K562 (cell line): ENCODE measurements at regions not wholly inside any gene's neighbourhood (a gene's known extent, or its start where the extent isn't known, plus 50 kb on each side); places are given as distances from the start of the nearest gene placed in this dataset.

Experiments used
- ATAC-seq: fragments of 200-7000 bp; cut with Tn5 transposase; 3 replicates; pipeline ENCODE4 v1.9.1; 2020; ENCODE audit warnings: moderate library complexity
- BruUV-seq: library from RNA; stranded (reverse); fragments of 400-500 nt; replicated peaks from 2 replicates; lab custom pipeline; 2021; lab: Mats Ljungman, UMichigan
- CTCF ChIA-PET: fragments of 300-600 bp; formaldehyde crosslinking; extraction: SDS; loops from one replicate; lab custom pipeline; 2021; ENCODE audit warnings: low intra/inter-chr PET ratio; lab: Yijun Ruan, JAX
- POLR2A ChIA-PET: fragments of 300-600, 350-650 bp; sonication (Branson Sonifier 250); formaldehyde crosslinking; extraction: SDS; loops from one replicate; lab custom pipeline; 2021; ENCODE audit warnings: antibody characterized with exemption, inconsistent platforms; lab: Yijun Ruan, JAX
- DNase-seq, 4 experiments: peaks; one replicate each; pipeline versions ENCODE4 v3.0.0 to v3.0.0-alpha.2; 2011 to 2018; ENCODE audit warnings: low spot score in 3 of 4, mixed read lengths in 3 of 4; ENCODE audit errors: extremely low read depth in 1 of 4
- FAIRE-seq: peaks from 2 replicates; lab custom pipeline; 2011; peaks lifted over from hg19 to GRCh38; lab: Jason Lieb, UNC
- H2AFZ ChIP-seq: 2 replicates; pipeline ENCODE4 v1.6.0; 2011; ENCODE audit warnings: low read depth, low read length, control low read depth, inconsistent platforms
- H3K27ac ChIP-seq: fragments of 200-600 bp; 3 replicates; pipeline ENCODE4 v1.8.0; 2011; ENCODE audit warnings: low read depth, mild to moderate bottlenecking, control low read depth, inconsistent platforms, low read length, moderate library complexity, mixed read lengths; ENCODE audit errors: extremely low read depth
- H3K27me3 ChIP-seq, 2 experiments: fragments of 300-600 bp in 1 of 2; 2 replicates in 1 of 2; 3 replicates in 1 of 2; pipeline versions ENCODE4 v1.6.0 to v1.8.0; 2011; ENCODE audit warnings: inconsistent platforms in 2 of 2, low read length in 2 of 2, mild to moderate bottlenecking in 1 of 2, mixed read lengths in 1 of 2, moderate library complexity in 1 of 2; ENCODE audit not compliant: control insufficient read depth in 2 of 2, insufficient read depth in 2 of 2
- H3K36me3 ChIP-seq: fragments of 300-600 bp; 3 replicates; pipeline ENCODE4 v1.8.0; 2011; ENCODE audit warnings: mild to moderate bottlenecking, low read length, inconsistent platforms; ENCODE audit not compliant: control insufficient read depth, insufficient read depth
- H3K4me1 ChIP-seq, 2 experiments: fragments of 200-600 bp in 1 of 2; replicated peaks in 1 of 2; 2 replicates in 1 of 2; 3 replicates in 1 of 2; pipeline versions ENCODE4 v1.5.1 to v1.8.0; 2011; ENCODE audit warnings: inconsistent platforms in 2 of 2, low read length in 2 of 2, mild to moderate bottlenecking in 1 of 2, mixed read lengths in 1 of 2, moderate library complexity in 1 of 2; ENCODE audit not compliant: control insufficient read depth in 2 of 2, insufficient read depth in 2 of 2
- H3K4me2 ChIP-seq: 2 replicates; pipeline ENCODE4 v1.6.1; 2011; ENCODE audit warnings: low read length, control low read depth, inconsistent platforms, mixed read lengths; ENCODE audit not compliant: insufficient read depth
- H3K4me3 ChIP-seq: fragments of 200-600 bp; sonication (generic), shearing (Covaris generic); 2 replicates; pipeline ENCODE4 v1.5.1; 2016; ENCODE audit warnings: control low read depth, inconsistent platforms
- H3K79me2 ChIP-seq: fragments of 200-600 bp; 3 replicates; pipeline ENCODE4 v1.8.0; 2011; ENCODE audit warnings: low read length, inconsistent platforms; ENCODE audit not compliant: control insufficient read depth, insufficient read depth
- H3K9ac ChIP-seq, 2 experiments: 2 replicates each; pipeline versions ENCODE4 v1.6.0 to v1.6.1; 2011; ENCODE audit warnings: low read depth in 2 of 2, low read length in 2 of 2, control low read depth in 1 of 2, inconsistent platforms in 1 of 2, mild to moderate bottlenecking in 1 of 2, mixed read lengths in 1 of 2; ENCODE audit not compliant: insufficient read depth in 1 of 2
- H3K9me1 ChIP-seq: one replicate; pipeline ENCODE4 v1.6.0; 2011; ENCODE audit warnings: inconsistent platforms, mild to moderate bottlenecking, low read length, moderate library complexity; ENCODE audit not compliant: control insufficient read depth, insufficient read depth
- H3K9me3 ChIP-seq: replicated peaks from 2 replicates; pipeline ENCODE4 v1.5.1; 2011; ENCODE audit warnings: low read depth, low read length, inconsistent platforms; ENCODE audit not compliant: control insufficient read depth, insufficient read depth
- H4K20me1 ChIP-seq: replicated peaks from 2 replicates; pipeline ENCODE4 v1.6.1; 2011; ENCODE audit warnings: low read length, inconsistent platforms, mixed read lengths; ENCODE audit not compliant: control insufficient read depth, insufficient read depth
- ELK3 ChIP-seq: fragments of 450-650 bp; formaldehyde crosslinking; IDR thresholded peaks from 2 replicates; pipeline ENCODE4 v1.4.0; 2020; ENCODE audit warnings: mild to moderate bottlenecking
- FOXJ3 ChIP-seq: sonication (generic); formaldehyde crosslinking; IDR thresholded peaks from 2 replicates; pipeline ENCODE4 v1.4.0; 2020; ENCODE audit warnings: mild to moderate bottlenecking, missing genetic modification reagents
- GABPB1 ChIP-seq: sonication (generic); formaldehyde crosslinking; IDR thresholded peaks from 2 replicates; pipeline ENCODE4 v1.8.0; 2022; ENCODE audit warnings: mild to moderate bottlenecking, missing genetic modification reagents
- HMGXB4 ChIP-seq: sonication (generic); formaldehyde crosslinking; IDR thresholded peaks from 2 replicates; pipeline ENCODE4 v1.8.1; 2023; ENCODE audit warnings: mild to moderate bottlenecking, missing genetic modification reagents
- HNRNPK ChIP-seq: fragments of 200-400 bp; formaldehyde crosslinking; IDR thresholded peaks from one replicate; pipeline ENCODE4 v1.6.1; 2018; ENCODE audit warnings: mild to moderate bottlenecking, low read depth, low read length; ENCODE audit not compliant: poor library complexity, severe bottlenecking
- ZNF143 ChIP-seq: sonication (generic); formaldehyde crosslinking; IDR thresholded peaks from 2 replicates; pipeline ENCODE4 v1.9.0; 2022; ENCODE audit warnings: mild to moderate bottlenecking, missing genetic modification reagents
- ZNF263 ChIP-seq: sonication (generic); formaldehyde crosslinking; IDR thresholded peaks from 2 replicates; pipeline ENCODE4 v1.8.0; 2022; ENCODE audit warnings: mild to moderate bottlenecking, missing genetic modification reagents, borderline replicate concordance
- ZNF589 ChIP-seq: fragments of 200-800 bp; sonication (Bioruptor generic); IDR thresholded peaks from 2 replicates; pipeline ENCODE4 v1.6.1; 2016; ENCODE audit warnings: low read depth, missing genetic modification characterization, missing compliant biosample characterization
- ZNF699 ChIP-seq: fragments of 250-450 bp; sonication (Bioruptor Pico); IDR thresholded peaks from 2 replicates; pipeline ENCODE4 v1.8.0; 2021; ENCODE audit warnings: mild to moderate bottlenecking, moderate library complexity; ENCODE audit not compliant: insufficient replicate concordance
- ZNF764 ChIP-seq: fragments of 250-450 bp; sonication (Bioruptor Pico); IDR thresholded peaks from 2 replicates; pipeline ENCODE4 v1.4.0; 2020; ENCODE audit warnings: low read depth, mild to moderate bottlenecking, moderate library complexity
- WGBS: fragments of 100-300 bp; shearing (Covaris generic); methylation state at CpG from one replicate; pipeline ENCODE4 v1.1.6; 2016; ENCODE audit warnings: low coverage, mixed read lengths; ENCODE audit not compliant: insufficient coverage; ENCODE audit errors: missing lambda C conversion rate; 5-methylcytosine and 5-hydroxymethylcytosine counted together
- in situ Hi-C: fragments of 300-500 bp; cut with MboI; formaldehyde crosslinking; loops from 4 replicates; pipeline ENCODE4 v1.15.0; 2018; ENCODE audit warnings: inconsistent platforms, mixed read lengths
- intact Hi-C: fragments of 100-400 bp; cut with micrococcal nuclease; formaldehyde crosslinking; loops from 2 replicates; pipeline ENCODE4 v1.14.2; 2022

- TF ChIP-seq GABPB1 (CRISPR knock-in tag) (no peak), HNRNPK (peak; percentile 66), ZNF263 (CRISPR knock-in tag) (peak; percentile 72; the same call in 1 of the 2 replicates)
- H3K36me3 ChIP-seq: no peaks in the 10 kb centered on the region
- DNase-seq (no peak), ATAC-seq (no peak), FAIRE-seq (no peak)
- H3K4me1 ChIP-seq: peaks cover 0 to 7% of the 10 kb centered on the region in 2 experiments; a peak in 1 of 5 replicates
- BruUV-seq: no TSS peak
- no peaks in the 10 kb centered on the region for H3K9me1 ChIP-seq
- H4K20me1 ChIP-seq: no peaks in the 10 kb centered on the region
- H3K4me3 ChIP-seq: no peak overlapping the region
- CTCF ChIA-PET: no interaction called here
- H3K27ac ChIP-seq: no peak overlapping the region
- H3K9me3 ChIP-seq: no peaks in the 10 kb centered on the region
- POLR2A ChIA-PET: no interaction called here
- in situ Hi-C loops: loop anchor here (25.0 kb wide), 1 partner anchor 939 kb away; no protein-coding TSS in a partner anchor
- no peak overlapping the region for H3K4me2 ChIP-seq
- H2AFZ ChIP-seq: no peak overlapping the region
- no peaks in the 10 kb centered on the region for H3K79me2 ChIP-seq
- H3K27me3 ChIP-seq: no peaks in the 10 kb centered on the region
- H3K9ac ChIP-seq: no peak overlapping the region
- intact Hi-C loops: no loop called here
These were observed 143.1 kb downstream of the BTC start for GRCh38 chr4:74651198-74651597.

GRCh38 chr4:74653331-74654229 lies 140.7 kb downstream of the BTC start:
- WGBS: 20% methylated on average over 7 of the region's 7 CpGs
- no peaks in the 10 kb centered on the region for H3K36me3 ChIP-seq
- FAIRE-seq (no peak), ATAC-seq (no peak), DNase-seq (no peak)
- intact Hi-C loops: no loop called here
- H3K9me1 ChIP-seq: no peaks in the 10 kb centered on the region
- H4K20me1 ChIP-seq: no peaks in the 10 kb centered on the region
- H3K27ac ChIP-seq: no peak overlapping the region
- H2AFZ ChIP-seq: no peak overlapping the region
- H3K4me1 ChIP-seq: peaks cover 0 to 7% of the 10 kb centered on the region in 2 experiments; a peak in 1 of 5 replicates
- H3K79me2 ChIP-seq: no peaks in the 10 kb centered on the region
- in situ Hi-C loops: loop anchor here (25.0 kb wide), 1 partner anchor 941 kb away; no protein-coding TSS in a partner anchor
- peak overlapping the region; percentile 47; the same call in 1 of the 2 replicates for H3K4me2 ChIP-seq
- CTCF ChIA-PET: no interaction called here
- H3K4me3 ChIP-seq: no peak overlapping the region
- no peaks in the 10 kb centered on the region for H3K27me3 ChIP-seq
- BruUV-seq: no TSS peak
- H3K9ac ChIP-seq: no peak overlapping the region
- H3K9me3 ChIP-seq: no peaks in the 10 kb centered on the region
- POLR2A ChIA-PET: interaction anchor here (0.6 kb wide), 1 partner anchor 80 kb away, joined by 3 read pairs; no protein-coding TSS in a partner anchor
- TF ChIP-seq ZNF764 (CRISPR knock-in tag): no peak
- no peak for TF ChIP-seq ELK3 (CRISPR knock-in tag)
- no peak for TF ChIP-seq HMGXB4 (CRISPR knock-in tag)
- TF ChIP-seq ZNF143 (CRISPR knock-in tag): no peak
- no peak for TF ChIP-seq ZNF699
- TF ChIP-seq FOXJ3 (CRISPR knock-in tag): no peak
- TF ChIP-seq ZNF589 (CRISPR knock-in tag): 0 out of 2 replicates have a peak, but pooled peaks have one; percentile 37
